ENCODE measurements at regions not wholly inside any gene's neighbourhood (a gene's known extent, or its start where the extent isn't known, plus 50 kb on each side); places are given as distances from the start of the nearest gene placed in this dataset.

DNA sequence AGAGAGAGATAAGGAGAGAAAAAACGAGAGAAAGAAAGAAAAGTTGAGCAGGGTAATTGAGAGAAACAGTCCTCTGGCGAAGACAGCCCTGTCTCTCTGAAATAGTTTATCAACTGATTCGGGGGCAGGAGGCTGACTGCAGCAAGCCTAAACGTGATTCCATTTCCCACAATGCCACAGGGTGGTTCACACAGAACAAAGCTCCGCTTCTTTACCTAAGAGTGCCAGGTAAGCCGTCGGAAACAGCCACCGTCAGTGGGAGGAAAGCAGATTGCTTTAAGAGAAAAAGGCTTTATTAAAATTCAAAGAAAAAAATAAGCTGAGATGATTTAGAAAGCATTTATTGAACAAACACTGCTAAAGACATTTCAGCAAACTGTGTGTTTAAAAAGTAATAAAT lies 271.4 kb upstream of the POU3F3 start (continued):
- TF ChIP-seq SRF (IDR thresholded peaks at IDR 0.05; ENCODE audit: low read depth) = no peak

- H3K4me3 ChIP-seq (replicated peaks in 1 of 2; ENCODE audit: low read depth in 1 of 2, low read length in 2 of 2) = no peak overlapping the region
- no peaks in the 10 kb centered on the region for H4K20me1 ChIP-seq (ENCODE audit: insufficient read depth)
- TF ChIP-seq ZBTB33 (IDR thresholded peaks at IDR 0.05; ENCODE audit: extremely low read depth, insufficient replicate concordance, low read length) = no peak
- no peak for TF ChIP-seq CTCF (IDR thresholded peaks at IDR 0.05 in 2 of 3, conservative IDR thresholded peaks at IDR 0.05 in 1 of 3; ENCODE audit: borderline replicate concordance in 1 of 3, insufficient read depth in 1 of 3, low read depth in 2 of 3, low read length in 2 of 3)
- no peak for TF ChIP-seq SP1 (IDR thresholded peaks at IDR 0.05; ENCODE audit: low read depth)
- no peak for TF ChIP-seq SIN3A (IDR thresholded peaks at IDR 0.05; ENCODE audit: low read depth)
- TF ChIP-seq JUND (IDR thresholded peaks at IDR 0.05) = no peak
- no peak for TF ChIP-seq POLR2AphosphoS5 (IDR thresholded peaks at IDR 0.05; ENCODE audit: low read depth, low read length)
- no peak for TF ChIP-seq SRF (IDR thresholded peaks at IDR 0.05; ENCODE audit: low read depth)
- TF ChIP-seq EGR1 (IDR thresholded peaks at IDR 0.05; ENCODE audit: low read depth) = no peak
- TF ChIP-seq ZFX (IDR thresholded peaks at IDR 0.05) = no peak
- TF ChIP-seq ATF3 (IDR thresholded peaks at IDR 0.05) = no peak
- no peak for TF ChIP-seq POLR2A (IDR thresholded peaks at IDR 0.05; ENCODE audit: borderline replicate concordance, extremely low read depth, insufficient read depth, insufficient read length)
- TF ChIP-seq YY1 (IDR thresholded peaks at IDR 0.05; ENCODE audit: extremely low read depth, insufficient replicate concordance, low read depth, low read length) = no peak
- no peak for TF ChIP-seq REST (IDR thresholded peaks at IDR 0.05; ENCODE audit: low read depth)
- TF ChIP-seq ELF1 (IDR thresholded peaks at IDR 0.05; ENCODE audit: borderline replicate concordance, low read depth) = no peak
- TF ChIP-seq EZH2 (IDR thresholded peaks at IDR 0.05) = no peak
- no peak for TF ChIP-seq RAD21 (IDR thresholded peaks at IDR 0.05; ENCODE audit: low read depth)
- no peak for TF ChIP-seq CBX3 (IDR thresholded peaks at IDR 0.05; ENCODE audit: low read depth)
- no peak for TF ChIP-seq ZNF274 (IDR thresholded peaks at IDR 0.05; ENCODE audit: low read depth, low read length)
- TF ChIP-seq CEBPB (IDR thresholded peaks at IDR 0.05; ENCODE audit: low read depth) = no peak
- intact Hi-C loops (cut with micrococcal nuclease) = no loop called here
- H3K9me2 ChIP-seq (ENCODE audit: insufficient read depth) = no peaks in the 10 kb centered on the region
- H3K79me2 ChIP-seq (ENCODE audit: insufficient read depth, low read length) = no peaks in the 10 kb centered on the region
- no TSS peak for BruUV-seq (replicated peaks)
- no peaks in the 10 kb centered on the region for H3K4me1 ChIP-seq (ENCODE audit: control insufficient read depth in 1 of 2, insufficient read depth in 2 of 2, low read length in 2 of 2)
- H3K27ac ChIP-seq (ENCODE audit: low read depth, low read length) = no peak overlapping the region
- no peak for ATAC-seq
- H3K9me3 ChIP-seq (ENCODE audit: control insufficient read depth in 1 of 2, insufficient read depth in 1 of 2, low read depth in 1 of 2, low read length in 2 of 2) = no peaks in the 10 kb centered on the region
- no peak overlapping the region for H3K9ac ChIP-seq (ENCODE audit: low read length)
- POLR2A ChIA-PET = no interaction called here
- RAD21 ChIA-PET (ENCODE audit: low non-redundant PET in 1 of 2, low total read pairs in 2 of 2, uncharacterized antibody in 2 of 2, unreplicated experiment in 2 of 2) = no interaction called here
- DNase-seq (ENCODE audit: low read depth, low spot score) = no peak
- H3K27me3 ChIP-seq (ENCODE audit: insufficient read depth, low read length) = no peaks in the 10 kb centered on the region
- CTCF ChIA-PET = no interaction called here
- no peaks in the 10 kb centered on the region for H3K36me3 ChIP-seq (ENCODE audit: control insufficient read depth in 1 of 2, insufficient read depth in 2 of 2, low read length in 2 of 2)
- H3K4me2 ChIP-seq (ENCODE audit: low read length) = no peak overlapping the region
- H2AFZ ChIP-seq (ENCODE audit: low read depth, low read length, poor library complexity, severe bottlenecking) = no peak overlapping the region
Observed at GRCh38 chr2:104583811-104584210, 270.1 kb upstream of the POU3F3 start.
